Activated naive CD8-positive, alpha-beta T cell (primary cell): ENCODE measurements at regions not wholly inside any gene's neighbourhood (a gene's known extent, or its start where the extent isn't known, plus 50 kb on each side); places are given as distances from the start of the nearest gene placed in this dataset.

Experiments
- H3K27ac Mint-ChIP-seq: one replicate; pipeline ENCODE4 v1.8.0; 2021; ENCODE audit warnings: mixed read lengths
- H3K27me3 Mint-ChIP-seq: one replicate; pipeline ENCODE4 v1.8.0; 2021; ENCODE audit warnings: mixed read lengths
- H3K36me3 Mint-ChIP-seq: one replicate; pipeline ENCODE4 v1.8.0; 2021; ENCODE audit warnings: mixed read lengths
- H3K4me1 Mint-ChIP-seq: one replicate; pipeline ENCODE4 v1.8.0; 2021; ENCODE audit warnings: low read depth, mixed read lengths
- H3K4me3 Mint-ChIP-seq: one replicate; pipeline ENCODE4 v1.8.0; 2021; ENCODE audit warnings: mild to moderate bottlenecking, mixed read lengths
- H3K9me3 Mint-ChIP-seq: one replicate; pipeline ENCODE4 v1.8.0; 2021; ENCODE audit warnings: low read depth, mixed read lengths

- no peaks in the 10 kb centered on the region for H3K27me3 Mint-ChIP-seq
- H3K4me1 Mint-ChIP-seq: no peaks in the 10 kb centered on the region
- peaks cover 8% of the 10 kb centered on the region for H3K9me3 Mint-ChIP-seq
- no peak overlapping the region for H3K4me3 Mint-ChIP-seq
- no peak overlapping the region for H3K27ac Mint-ChIP-seq
- peaks cover 2% of the 10 kb centered on the region for H3K36me3 Mint-ChIP-seq
Observed at GRCh38 chr14:104309657-104310369, 171.4 kb downstream of the KIF26A start.

GRCh38 chr14:104311358-104311757 lies 173.0 kb downstream of the KIF26A start:
- Mint-ChIP-seq H3K4me1 (no peaks in the 10 kb centered on the region), H3K27me3 (no peaks in the 10 kb centered on the region), H3K4me3 (no peak overlapping the region), H3K36me3 (peaks cover 2% of the 10 kb centered on the region), H3K27ac (no peak overlapping the region), H3K9me3 (peaks cover 8% of the 10 kb centered on the region)

- H3K4me1 Mint-ChIP-seq: no peaks in the 10 kb centered on the region
- no peak overlapping the region for H3K4me3 Mint-ChIP-seq
- no peaks in the 10 kb centered on the region for H3K27me3 Mint-ChIP-seq
- no peak overlapping the region for H3K27ac Mint-ChIP-seq
- peaks cover 2% of the 10 kb centered on the region for H3K36me3 Mint-ChIP-seq
- peaks cover 8% of the 10 kb centered on the region for H3K9me3 Mint-ChIP-seq
Observed at GRCh38 chr14:104313674-104314073, 175.3 kb downstream of the KIF26A start.

- peaks cover 8% of the 10 kb centered on the region for H3K9me3 Mint-ChIP-seq
Observed at GRCh38 chr14:104314251-104314941, 176.0 kb downstream of the KIF26A start.

GRCh38 chr14:104315169-104315568 lies 176.8 kb downstream of the KIF26A start:
- Mint-ChIP-seq H3K9me3 (peaks cover 8% of the 10 kb centered on the region), H3K27me3 (no peaks in the 10 kb centered on the region), H3K4me1 (no peaks in the 10 kb centered on the region), H3K4me3 (no peak overlapping the region), H3K27ac (no peak overlapping the region), H3K36me3 (peaks cover 2% of the 10 kb centered on the region)

More at GRCh38 chr14:104314251-104314941, 176.0 kb downstream of the KIF26A start:
- no peak overlapping the region for H3K27ac Mint-ChIP-seq
- peaks cover 2% of the 10 kb centered on the region for H3K36me3 Mint-ChIP-seq
- H3K4me1 Mint-ChIP-seq: no peaks in the 10 kb centered on the region
- H3K4me3 Mint-ChIP-seq: no peak overlapping the region
- no peaks in the 10 kb centered on the region for H3K27me3 Mint-ChIP-seq

GRCh38 chr14:104315625-104316024 lies 177.2 kb downstream of the KIF26A start:
- Mint-ChIP-seq H3K4me3 (no peak overlapping the region), H3K4me1 (no peaks in the 10 kb centered on the region), H3K9me3 (peaks cover 8% of the 10 kb centered on the region), H3K27ac (no peak overlapping the region), H3K36me3 (peaks cover 2% of the 10 kb centered on the region), H3K27me3 (no peaks in the 10 kb centered on the region)

GRCh38 chr14:104316121-104316722 lies 177.8 kb downstream of the KIF26A start:
- H3K4me3 Mint-ChIP-seq: no peak overlapping the region
- H3K4me1 Mint-ChIP-seq: peaks cover 2% of the 10 kb centered on the region
- peaks cover 2% of the 10 kb centered on the region for H3K36me3 Mint-ChIP-seq
- peaks cover 3% of the 10 kb centered on the region for H3K9me3 Mint-ChIP-seq
- H3K27me3 Mint-ChIP-seq: peaks cover 2% of the 10 kb centered on the region
- H3K27ac Mint-ChIP-seq: no peak overlapping the region

GRCh38 chr14:104316723-104317491 lies 178.5 kb downstream of the KIF26A start:
- Mint-ChIP-seq H3K27ac (no peak overlapping the region), H3K27me3 (peaks cover 2% of the 10 kb centered on the region), H3K4me1 (peaks cover 2% of the 10 kb centered on the region), H3K4me3 (no peak overlapping the region), H3K9me3 (no peaks in the 10 kb centered on the region), H3K36me3 (no peaks in the 10 kb centered on the region)

GRCh38 chr14:104317492-104317805 lies 179.1 kb downstream of the KIF26A start:
- Mint-ChIP-seq H3K9me3 (no peaks in the 10 kb centered on the region), H3K4me3 (no peak overlapping the region), H3K27me3 (peaks cover 3% of the 10 kb centered on the region), H3K27ac (no peak overlapping the region), H3K36me3 (no peaks in the 10 kb centered on the region), H3K4me1 (peaks cover 2% of the 10 kb centered on the region)

GRCh38 chr14:104317975-104318557 lies 179.7 kb downstream of the KIF26A start:
- H3K4me1 Mint-ChIP-seq: peaks cover 2% of the 10 kb centered on the region
- H3K4me3 Mint-ChIP-seq: no peak overlapping the region
- no peak overlapping the region for H3K27ac Mint-ChIP-seq
- no peaks in the 10 kb centered on the region for H3K36me3 Mint-ChIP-seq
- no peaks in the 10 kb centered on the region for H3K9me3 Mint-ChIP-seq
- peaks cover 4% of the 10 kb centered on the region for H3K27me3 Mint-ChIP-seq

GRCh38 chr14:104318558-104319490 lies 180.4 kb downstream of the KIF26A start:
- Mint-ChIP-seq H3K27me3 (peaks cover 4% of the 10 kb centered on the region), H3K9me3 (no peaks in the 10 kb centered on the region), H3K36me3 (no peaks in the 10 kb centered on the region), H3K4me3 (no peak overlapping the region), H3K27ac (no peak overlapping the region), H3K4me1 (peaks cover 2% of the 10 kb centered on the region)

- Mint-ChIP-seq H3K4me3 (no peak overlapping the region), H3K27ac (no peak overlapping the region), H3K9me3 (no peaks in the 10 kb centered on the region), H3K27me3 (peaks cover 4% of the 10 kb centered on the region), H3K36me3 (no peaks in the 10 kb centered on the region), H3K4me1 (peaks cover 2% of the 10 kb centered on the region)
Observed at GRCh38 chr14:104319491-104320241, 181.3 kb downstream of the KIF26A start.

GRCh38 chr14:104320611-104321086 lies 182.3 kb downstream of the KIF26A start:
- peaks cover 4% of the 10 kb centered on the region for H3K27me3 Mint-ChIP-seq
- H3K4me3 Mint-ChIP-seq: no peak overlapping the region
- peaks cover 2% of the 10 kb centered on the region for H3K4me1 Mint-ChIP-seq
- H3K36me3 Mint-ChIP-seq: no peaks in the 10 kb centered on the region
- no peaks in the 10 kb centered on the region for H3K9me3 Mint-ChIP-seq
- H3K27ac Mint-ChIP-seq: no peak overlapping the region
